WI38 (cell line): ENCODE measurements at regions not wholly inside any gene's neighbourhood (a gene's known extent, or its start where the extent isn't known, plus 50 kb on each side); places are given as distances from the start of the nearest gene placed in this dataset.

Experiments
- H3K4me3 ChIP-seq: 2 replicates; pipeline ENCODE4 v1.5.1; 2011; ENCODE audit warnings: low read depth, mild to moderate bottlenecking, control low read depth, low read length
- CTCF ChIP-seq: IDR thresholded peaks from 2 replicates; pipeline ENCODE4 v1.5.1; 2012; ENCODE audit warnings: low read depth, mild to moderate bottlenecking, control low read depth, low read length

- H3K4me3 ChIP-seq, result no peak overlapping the region
- TF ChIP-seq CTCF, result no peak
These were observed 226.1 kb upstream of the CEP162 start for GRCh38 chr6:84453499-84453898.

DNA sequence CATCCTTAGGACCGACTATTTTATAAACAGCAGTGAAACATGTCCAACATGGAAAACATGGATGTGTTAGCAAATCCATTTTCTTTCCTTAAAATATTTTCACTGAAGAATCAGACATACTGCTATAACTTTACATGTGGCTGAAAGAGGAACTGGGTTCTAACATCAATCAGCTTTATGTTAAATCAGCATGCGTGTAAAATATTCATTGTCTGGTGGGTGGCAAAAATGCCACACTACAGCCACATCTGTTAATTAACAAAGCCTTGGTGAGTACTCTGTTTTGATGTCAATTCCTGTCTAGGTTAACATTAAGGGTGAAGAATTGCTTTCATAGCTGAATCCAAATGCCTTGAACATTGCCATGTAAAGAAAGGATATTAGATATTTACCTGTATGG is 222.6 kb upstream of the CEP162 start:
- H3K4me3 ChIP-seq, result no peak overlapping the region
- TF ChIP-seq CTCF, result no peak

- TF ChIP-seq CTCF, result no peak
- no peak overlapping the region for H3K4me3 ChIP-seq
These were observed 221.8 kb upstream of the CEP162 start for GRCh38 chr6:84449220-84449619.

DNA sequence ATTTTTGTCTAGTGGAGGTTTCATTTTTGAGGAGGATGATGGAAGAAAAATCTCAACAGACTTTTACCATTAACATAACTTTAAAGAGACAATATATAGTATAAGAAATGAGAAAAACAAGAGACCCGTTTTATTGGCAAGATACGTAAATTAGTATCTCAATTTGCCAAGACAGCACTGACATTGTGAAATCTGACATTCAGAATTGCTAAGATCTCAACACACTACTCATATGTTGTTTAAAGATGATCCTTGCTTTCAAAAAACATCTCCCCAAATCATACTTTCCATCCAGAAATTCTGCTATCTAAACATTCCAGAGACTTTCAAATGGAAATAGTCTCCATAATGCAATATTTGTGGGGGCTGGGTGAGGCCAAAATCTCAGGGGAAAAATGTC is 220.9 kb upstream of the CEP162 start:
- no peak overlapping the region for H3K4me3 ChIP-seq
- no peak for TF ChIP-seq CTCF

DNA sequence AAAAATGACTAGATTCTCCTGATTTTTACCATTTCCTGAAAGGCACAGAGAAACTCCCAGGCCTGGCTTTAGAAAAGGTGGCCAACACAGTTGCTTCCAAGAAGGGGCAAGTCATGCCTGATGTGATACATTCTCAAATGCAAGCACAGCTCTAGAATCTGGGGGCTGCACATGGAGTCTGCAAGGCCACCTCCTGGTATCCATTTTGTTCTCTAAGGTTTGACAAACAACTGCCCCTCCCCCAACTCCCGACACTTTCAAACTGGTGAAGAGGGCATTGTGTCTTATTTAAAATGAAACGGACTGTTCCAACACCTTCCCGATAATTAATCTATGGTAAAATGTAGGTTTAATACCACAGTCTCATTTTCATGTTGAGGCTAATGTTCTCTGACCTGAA is 220.2 kb upstream of the CEP162 start:
- no peak for TF ChIP-seq CTCF
- H3K4me3 ChIP-seq, result no peak overlapping the region

DNA sequence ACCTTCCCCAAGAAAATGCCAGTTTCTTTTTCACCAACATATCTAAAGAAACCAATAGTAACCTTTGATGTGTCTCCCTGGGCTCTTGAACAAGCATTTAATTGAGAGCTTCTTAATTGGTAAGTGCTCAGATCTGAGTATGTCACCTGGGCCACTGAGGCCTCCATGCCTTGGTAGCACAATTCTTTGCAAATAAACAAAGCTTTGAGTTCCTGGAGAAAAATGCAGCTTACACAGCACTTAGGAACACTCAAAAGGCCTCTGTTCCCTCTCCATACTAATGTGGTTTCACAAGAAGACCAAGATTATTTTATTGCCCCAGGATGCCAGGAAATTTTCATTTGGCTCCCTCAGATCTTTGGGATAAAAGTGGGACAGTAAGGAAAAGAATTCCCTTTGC is 217.6 kb upstream of the CEP162 start:
- H3K4me3 ChIP-seq, result no peak overlapping the region
- TF ChIP-seq CTCF, result no peak

DNA sequence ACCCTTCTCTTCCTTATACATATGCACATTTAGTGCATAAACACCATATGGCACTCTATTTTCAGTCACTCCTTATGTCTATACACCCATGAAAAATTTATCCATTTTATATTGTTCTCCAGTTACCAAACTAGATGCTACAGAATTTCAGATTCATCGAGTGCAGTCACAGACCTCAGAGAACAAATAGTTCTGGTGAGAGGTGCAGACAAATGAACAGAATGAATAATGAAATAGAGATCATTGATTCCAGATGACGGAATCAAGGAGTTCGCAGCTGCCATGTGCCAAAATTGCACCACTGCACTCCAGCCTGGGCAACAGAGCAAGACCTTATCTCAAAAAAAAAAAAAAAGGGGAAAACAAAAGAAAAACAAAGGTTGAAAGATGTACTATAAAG is 214.8 kb upstream of the CEP162 start:
- no peak overlapping the region for H3K4me3 ChIP-seq
- no peak for TF ChIP-seq CTCF
